Urinary bladder (tissue), 3 donors: ENCODE measurements at regions not wholly inside any gene's neighbourhood (a gene's known extent, or its start where the extent isn't known, plus 50 kb on each side); places are given as distances from the start of the nearest gene placed in this dataset.

Experiments used
- DNase-seq: peaks from one replicate; pipeline ENCODE4 v3.0.0-alpha.2; 2015; ENCODE audit errors: extremely low spot score
- H3K27ac ChIP-seq: one replicate; pipeline ENCODE4 v1.5.1; 2013; ENCODE audit warnings: low read depth, mild to moderate bottlenecking, moderate library complexity
- H3K36me3 ChIP-seq: one replicate; pipeline ENCODE4 v1.6.1; 2013; ENCODE audit warnings: mild to moderate bottlenecking, moderate library complexity; ENCODE audit not compliant: insufficient read depth
- H3K4me1 ChIP-seq: one replicate; pipeline ENCODE4 v1.6.1; 2013; ENCODE audit warnings: mild to moderate bottlenecking, moderate library complexity; ENCODE audit not compliant: insufficient read depth
- H3K4me3 ChIP-seq: one replicate; pipeline ENCODE4 v1.5.1; 2013; ENCODE audit warnings: low read depth, low read length
- WGBS: extraction: QIAGEN DNeasy Blood & Tissue Kit; methylation state at CpG from one replicate; pipeline ENCODE4 v1.1.7; 2013; 5-methylcytosine and 5-hydroxymethylcytosine counted together
- donor health status: healthy with polysubstance abuse.
- donor health status: healthy.

DNA sequence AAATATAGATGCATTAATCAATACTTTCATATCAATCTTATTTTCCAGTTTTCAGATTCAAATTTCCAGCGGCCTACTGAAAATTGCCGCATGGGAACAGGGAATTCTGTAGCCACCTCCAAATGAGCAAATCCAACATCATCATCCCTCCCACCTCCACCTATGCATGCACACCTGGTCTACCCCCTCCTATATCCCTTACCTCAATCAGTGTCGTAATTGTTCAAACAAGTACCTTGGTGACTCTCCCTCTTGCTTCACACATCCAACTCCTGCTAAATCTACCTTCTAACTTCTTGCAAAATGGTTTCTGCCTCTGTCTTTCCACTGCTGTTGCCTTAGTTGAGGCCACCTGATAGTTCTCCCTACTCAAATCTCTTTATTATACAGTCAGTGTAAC, 160.1 kb downstream of the SOX9 start:
- no peaks in the 10 kb centered on the region for H3K4me1 ChIP-seq
- H3K27ac ChIP-seq: no peak overlapping the region
- 90% methylated on average over 3 of the region's 3 CpGs for WGBS
- DNase-seq: no peak
- H3K4me3 ChIP-seq: no peak overlapping the region
- H3K36me3 ChIP-seq: no peaks in the 10 kb centered on the region

GRCh38 chr17:72282439-72283029, 161.7 kb downstream of the SOX9 start:
- Histone ChIP-seq H3K36me3 (no peaks in the 10 kb centered on the region), H3K4me3 (no peak overlapping the region), H3K4me1 (no peaks in the 10 kb centered on the region), H3K27ac (no peak overlapping the region)
- no peak for DNase-seq
- 66% methylated on average over 3 of the region's 3 CpGs for WGBS

GRCh38 chr17:72284806-72285205, 164.0 kb downstream of the SOX9 start:
- no peak for DNase-seq
- no peaks in the 10 kb centered on the region for H3K36me3 ChIP-seq
- H3K4me3 ChIP-seq: no peak overlapping the region
- 59% methylated on average over 4 of the region's 4 CpGs for WGBS
- H3K27ac ChIP-seq: no peak overlapping the region
- H3K4me1 ChIP-seq: no peaks in the 10 kb centered on the region

- DNase-seq: no peak
- WGBS: 60% methylated on average over 4 of the region's 4 CpGs
- H3K36me3 ChIP-seq: no peaks in the 10 kb centered on the region
- H3K27ac ChIP-seq: no peak overlapping the region
- H3K4me1 ChIP-seq: no peaks in the 10 kb centered on the region
- no peak overlapping the region for H3K4me3 ChIP-seq
Observed at GRCh38 chr17:72287586-72287985, 166.8 kb downstream of the SOX9 start.

GRCh38 chr17:72294487-72294893, 173.7 kb downstream of the SOX9 start:
- no peak for DNase-seq
- H3K4me1 ChIP-seq: no peaks in the 10 kb centered on the region
- no peak overlapping the region for H3K4me3 ChIP-seq
- 82% methylated on average over 3 of the region's 3 CpGs for WGBS
- H3K36me3 ChIP-seq: no peaks in the 10 kb centered on the region
- H3K27ac ChIP-seq: no peak overlapping the region

GRCh38 chr17:72295916-72296315, 175.1 kb downstream of the SOX9 start:
- 81% methylated on average over 4 of the region's 4 CpGs for WGBS

DNA sequence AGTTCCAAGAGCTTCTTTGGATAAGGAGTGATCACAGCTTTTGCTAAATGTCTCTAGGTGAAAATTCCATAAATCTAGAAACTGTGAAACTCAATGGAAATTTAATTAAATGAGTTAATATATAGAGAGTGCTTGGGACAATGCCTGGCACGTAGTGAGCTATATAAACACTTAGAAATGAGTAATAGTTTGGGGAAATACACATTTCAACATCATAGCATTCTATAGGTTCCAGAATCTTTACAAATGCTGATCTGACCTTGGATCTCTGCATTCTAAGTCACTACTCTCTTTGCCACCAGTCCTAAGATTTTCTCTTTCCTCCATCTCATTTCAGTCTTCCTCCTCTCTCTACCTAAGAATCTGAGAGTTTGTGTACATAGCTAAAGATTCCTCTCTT, 175.6 kb downstream of the SOX9 start:
- 55% methylated on average over 1 of the region's 1 CpG for WGBS
- no peaks in the 10 kb centered on the region for H3K36me3 ChIP-seq
- no peak for DNase-seq

More at GRCh38 chr17:72295916-72296315, 175.1 kb downstream of the SOX9 start:
- DNase-seq: no peak
- Histone ChIP-seq H3K4me3 (no peak overlapping the region), H3K4me1 (no peaks in the 10 kb centered on the region), H3K27ac (no peak overlapping the region), H3K36me3 (no peaks in the 10 kb centered on the region)

DNA sequence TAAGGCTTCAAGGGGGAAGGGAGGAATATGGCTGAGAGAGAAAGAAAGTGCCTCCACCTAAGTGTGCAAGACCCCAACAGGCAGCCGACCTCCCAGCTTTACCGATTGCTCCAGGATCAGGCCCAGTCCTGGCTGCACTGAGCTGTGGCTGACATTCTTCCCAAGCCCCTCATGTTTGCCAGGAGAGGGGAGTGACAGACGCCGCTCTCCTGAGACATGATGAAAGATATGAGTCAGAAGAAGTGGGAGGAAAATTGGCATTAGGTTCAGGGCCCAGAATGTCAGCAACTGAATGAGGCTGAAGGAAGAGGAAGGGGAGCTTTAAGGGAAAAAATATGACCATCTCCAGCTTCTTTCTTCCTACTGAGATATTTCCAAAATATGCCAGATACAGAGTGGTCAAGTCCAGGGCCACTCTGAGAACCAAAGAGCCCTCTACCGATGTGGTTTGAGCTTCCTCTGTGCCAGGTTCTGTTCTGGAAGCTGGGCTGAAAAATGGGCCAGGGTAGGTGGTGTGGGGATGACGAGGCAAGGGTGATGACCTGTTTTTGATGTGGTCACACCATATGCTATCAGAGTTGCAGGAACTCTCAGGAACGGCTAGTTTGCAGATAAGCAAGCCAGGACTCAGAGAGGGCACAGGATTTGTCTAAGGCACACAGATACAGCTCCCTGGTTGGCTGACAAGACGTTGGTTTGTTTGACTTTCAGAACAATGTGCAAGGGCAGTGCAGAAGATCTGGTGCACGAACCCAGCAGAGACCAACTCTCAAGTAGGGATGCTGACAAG, 176.7 kb downstream of the SOX9 start:
- H3K4me3 ChIP-seq: no peak overlapping the region
- DNase-seq: no peak
- WGBS: 63% methylated on average over 9 of the region's 9 CpGs
- H3K27ac ChIP-seq: no peak overlapping the region
- H3K4me1 ChIP-seq: no peaks in the 10 kb centered on the region
- no peaks in the 10 kb centered on the region for H3K36me3 ChIP-seq

More for the DNA sequence above, 175.6 kb downstream of the SOX9 start:
- Histone ChIP-seq H3K4me1 (no peaks in the 10 kb centered on the region), H3K27ac (no peak overlapping the region), H3K4me3 (no peak overlapping the region)

DNA sequence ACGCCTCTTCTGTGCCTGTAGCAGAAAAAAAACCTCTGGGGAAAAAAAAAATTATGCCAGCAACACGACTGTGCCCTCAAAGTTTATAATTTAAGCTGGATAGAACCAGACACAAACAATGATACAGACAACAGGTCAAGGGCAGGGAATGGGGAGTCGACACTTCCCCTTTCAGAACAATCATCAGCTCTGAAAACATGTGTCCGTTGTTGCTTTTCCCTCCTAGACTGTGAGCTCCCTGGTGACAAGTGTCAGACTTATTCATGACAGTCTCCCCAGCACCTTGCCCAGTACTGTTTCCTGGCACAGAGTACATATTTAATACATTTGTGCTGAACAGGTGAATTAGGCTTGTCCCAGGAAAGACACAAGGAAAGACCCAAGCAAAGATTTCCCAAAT, 178.3 kb downstream of the SOX9 start:
- 64% methylated on average over 4 of the region's 4 CpGs for WGBS
- Histone ChIP-seq H3K27ac (no peak overlapping the region), H3K36me3 (no peaks in the 10 kb centered on the region), H3K4me1 (no peaks in the 10 kb centered on the region), H3K4me3 (no peak overlapping the region)
- no peak for DNase-seq

GRCh38 chr17:72299592-72299991, 178.8 kb downstream of the SOX9 start:
- no peaks in the 10 kb centered on the region for H3K4me1 ChIP-seq
- WGBS: 73% methylated on average over 5 of the region's 5 CpGs
- no peak for DNase-seq
- no peaks in the 10 kb centered on the region for H3K36me3 ChIP-seq
- H3K27ac ChIP-seq: no peak overlapping the region
- no peak overlapping the region for H3K4me3 ChIP-seq

- no peak for DNase-seq
- no peak overlapping the region for H3K27ac ChIP-seq
- H3K4me1 ChIP-seq: no peaks in the 10 kb centered on the region
- no peak overlapping the region for H3K4me3 ChIP-seq
- WGBS: 44% methylated on average over 2 of the region's 2 CpGs
- no peaks in the 10 kb centered on the region for H3K36me3 ChIP-seq
Observed at GRCh38 chr17:72301887-72302286, 181.1 kb downstream of the SOX9 start.

DNA sequence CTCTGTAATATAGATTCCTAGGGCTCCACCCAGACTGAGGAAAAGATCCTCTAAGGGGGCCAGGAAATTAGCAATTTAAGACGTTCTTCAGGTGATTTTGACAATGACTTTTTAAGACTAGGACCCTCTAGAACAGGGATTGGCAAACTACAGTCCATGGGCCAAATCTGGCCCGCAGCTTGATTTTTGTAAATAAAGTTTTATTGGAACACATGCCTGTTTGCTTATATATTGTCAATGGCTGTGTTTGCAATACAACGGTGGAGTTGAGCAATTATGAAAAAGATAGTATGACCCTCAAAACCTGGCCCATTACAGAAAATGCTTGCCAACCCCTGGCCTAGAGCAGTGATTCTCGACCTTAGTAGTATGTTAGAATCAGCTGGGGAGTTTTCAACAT, 181.9 kb downstream of the SOX9 start:
- 92% methylated on average over 4 of the region's 4 CpGs for WGBS
- DNase-seq: no peak
- H3K36me3 ChIP-seq: no peaks in the 10 kb centered on the region
- H3K27ac ChIP-seq: no peak overlapping the region
- no peaks in the 10 kb centered on the region for H3K4me1 ChIP-seq
- H3K4me3 ChIP-seq: no peak overlapping the region

- no peak for DNase-seq
- 96% methylated on average over 8 of the region's 8 CpGs for WGBS
- Histone ChIP-seq H3K4me1 (no peaks in the 10 kb centered on the region), H3K36me3 (no peaks in the 10 kb centered on the region), H3K27ac (no peak overlapping the region), H3K4me3 (no peak overlapping the region)
Observed at GRCh38 chr17:72303787-72304733, 183.2 kb downstream of the SOX9 start.
